Endodermal cell (in vitro differentiated cells): ENCODE measurements at regions not wholly inside any gene's neighbourhood (a gene's known extent, or its start where the extent isn't known, plus 50 kb on each side); places are given as distances from the start of the nearest gene placed in this dataset.

Source experiments
- DNase-seq: peaks from one replicate; pipeline ENCODE4 v3.0.0-alpha.2; 2017
- H3K27ac ChIP-seq: 2 replicates; pipeline ENCODE4 v1.5.1; 2013; ENCODE audit warnings: mild to moderate bottlenecking, low read depth, low read length, moderate library complexity
- H3K27me3 ChIP-seq: 2 replicates; pipeline ENCODE4 v1.6.1; 2013; ENCODE audit warnings: mild to moderate bottlenecking, low read length, moderate library complexity; ENCODE audit not compliant: insufficient read depth, control insufficient read depth, poor library complexity, severe bottlenecking
- H3K36me3 ChIP-seq: 2 replicates; pipeline ENCODE4 v1.7.0; 2013; ENCODE audit warnings: mild to moderate bottlenecking, low read length, moderate library complexity; ENCODE audit not compliant: control insufficient read depth, insufficient read depth
- H3K4me1 ChIP-seq: one replicate; pipeline ENCODE4 v1.7.0; 2013; ENCODE audit warnings: low read length; ENCODE audit not compliant: control insufficient read depth, insufficient read depth
- H3K4me3 ChIP-seq: 2 replicates; pipeline ENCODE4 v1.5.1; 2013; ENCODE audit warnings: mild to moderate bottlenecking, low read length, moderate library complexity
- H3K9ac ChIP-seq: 2 replicates; pipeline ENCODE4 v1.6.1; 2013; ENCODE audit warnings: mild to moderate bottlenecking, low read length, moderate library complexity; ENCODE audit not compliant: poor library complexity, severe bottlenecking; ENCODE audit errors: extremely low read depth
- H3K9me3 ChIP-seq: 2 replicates; pipeline ENCODE4 v1.6.1; 2013; ENCODE audit warnings: mild to moderate bottlenecking, low read length, moderate library complexity; ENCODE audit not compliant: control insufficient read depth
- H3K27ac Mint-ChIP-seq: 2 replicates; pipeline ENCODE4 v1.8.0; 2020; ENCODE audit warnings: mixed read lengths
- H3K27me3 Mint-ChIP-seq: 2 replicates; pipeline ENCODE4 v1.8.0; 2021; ENCODE audit warnings: mild to moderate bottlenecking, mixed read lengths; ENCODE audit not compliant: insufficient read depth
- H3K36me3 Mint-ChIP-seq: 2 replicates; pipeline ENCODE4 v1.8.0; 2020; ENCODE audit warnings: low read depth, mixed read lengths
- H3K4me1 Mint-ChIP-seq: 2 replicates; pipeline ENCODE4 v1.8.0; 2020; ENCODE audit warnings: mixed read lengths
- H3K4me3 Mint-ChIP-seq: 2 replicates; pipeline ENCODE4 v1.8.0; 2020; ENCODE audit warnings: mild to moderate bottlenecking, moderate library complexity, mixed read lengths
- H3K9me3 Mint-ChIP-seq: 2 replicates; pipeline ENCODE4 v1.8.0; 2020; ENCODE audit warnings: mild to moderate bottlenecking, mixed read lengths
- WGBS, 2 experiments: methylation state at CpG; one replicate each; pipeline versions ENCODE4 v1.1.5 to v1.1.7; 2013; ENCODE audit warnings: missing lambda C conversion rate in 2 of 2, mixed read lengths in 1 of 2; ENCODE audit not compliant: insufficient coverage in 1 of 2, insufficient read length in 1 of 2; 5-methylcytosine and 5-hydroxymethylcytosine counted together
- TF ChIP-seq, protein P1 (sequence below): fragments of 200-600 bp; sonication (generic); conservative IDR thresholded peaks from 2 replicates; pipeline ENCODE4 v1.5.0; 2021; ENCODE audit warnings: antibody characterized with exemption, mild to moderate bottlenecking

DNA sequence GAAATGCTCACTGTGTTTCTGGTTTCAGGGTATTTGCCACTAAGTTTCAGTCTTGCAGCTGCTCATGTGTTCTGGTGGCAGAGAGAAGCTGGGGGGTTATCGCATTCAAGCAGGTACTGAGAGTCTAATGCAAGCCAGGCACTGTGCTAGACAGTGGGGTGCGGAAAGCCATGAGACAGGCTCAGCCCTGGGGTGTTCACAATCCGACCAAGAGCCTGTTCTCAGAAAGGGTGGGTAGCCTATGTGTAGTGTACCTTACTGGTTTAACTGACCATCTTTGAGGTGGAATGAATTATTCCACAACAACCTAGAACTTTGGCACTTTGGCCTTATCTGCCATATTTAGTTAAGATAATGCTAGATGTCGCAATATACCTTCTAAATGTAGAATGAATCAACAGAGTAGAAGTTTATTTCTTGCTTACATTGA, 55.3 kb upstream of the ROR1 start:
- H3K27ac Mint-ChIP-seq, result peak overlapping the region; percentile 69
- TF ChIP-seq, protein P1, sequence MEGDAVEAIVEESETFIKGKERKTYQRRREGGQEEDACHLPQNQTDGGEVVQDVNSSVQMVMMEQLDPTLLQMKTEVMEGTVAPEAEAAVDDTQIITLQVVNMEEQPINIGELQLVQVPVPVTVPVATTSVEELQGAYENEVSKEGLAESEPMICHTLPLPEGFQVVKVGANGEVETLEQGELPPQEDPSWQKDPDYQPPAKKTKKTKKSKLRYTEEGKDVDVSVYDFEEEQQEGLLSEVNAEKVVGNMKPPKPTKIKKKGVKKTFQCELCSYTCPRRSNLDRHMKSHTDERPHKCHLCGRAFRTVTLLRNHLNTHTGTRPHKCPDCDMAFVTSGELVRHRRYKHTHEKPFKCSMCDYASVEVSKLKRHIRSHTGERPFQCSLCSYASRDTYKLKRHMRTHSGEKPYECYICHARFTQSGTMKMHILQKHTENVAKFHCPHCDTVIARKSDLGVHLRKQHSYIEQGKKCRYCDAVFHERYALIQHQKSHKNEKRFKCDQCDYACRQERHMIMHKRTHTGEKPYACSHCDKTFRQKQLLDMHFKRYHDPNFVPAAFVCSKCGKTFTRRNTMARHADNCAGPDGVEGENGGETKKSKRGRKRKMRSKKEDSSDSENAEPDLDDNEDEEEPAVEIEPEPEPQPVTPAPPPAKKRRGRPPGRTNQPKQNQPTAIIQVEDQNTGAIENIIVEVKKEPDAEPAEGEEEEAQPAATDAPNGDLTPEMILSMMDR, result no peak
- no peaks in the 10 kb centered on the region for H3K9me3 ChIP-seq
- H3K36me3 ChIP-seq, result no peaks in the 10 kb centered on the region
- H3K27me3 Mint-ChIP-seq, result peaks cover 7% of the 10 kb centered on the region
- no peak overlapping the region for H3K4me3 Mint-ChIP-seq
- H3K27me3 ChIP-seq, result no peaks in the 10 kb centered on the region
- no peak for DNase-seq
- peaks cover 30% of the 10 kb centered on the region for H3K4me1 Mint-ChIP-seq
- no peak overlapping the region for H3K27ac ChIP-seq
- H3K4me1 ChIP-seq, result peaks cover 27% of the 10 kb centered on the region
- H3K9ac ChIP-seq, result no peak overlapping the region
- 80 to 95% methylated on average over 1 to 4 of the region's 4 CpGs for WGBS, 2 experiments
- no peaks in the 10 kb centered on the region for H3K36me3 Mint-ChIP-seq
- H3K9me3 Mint-ChIP-seq, result no peaks in the 10 kb centered on the region
- no peak overlapping the region for H3K4me3 ChIP-seq

DNA sequence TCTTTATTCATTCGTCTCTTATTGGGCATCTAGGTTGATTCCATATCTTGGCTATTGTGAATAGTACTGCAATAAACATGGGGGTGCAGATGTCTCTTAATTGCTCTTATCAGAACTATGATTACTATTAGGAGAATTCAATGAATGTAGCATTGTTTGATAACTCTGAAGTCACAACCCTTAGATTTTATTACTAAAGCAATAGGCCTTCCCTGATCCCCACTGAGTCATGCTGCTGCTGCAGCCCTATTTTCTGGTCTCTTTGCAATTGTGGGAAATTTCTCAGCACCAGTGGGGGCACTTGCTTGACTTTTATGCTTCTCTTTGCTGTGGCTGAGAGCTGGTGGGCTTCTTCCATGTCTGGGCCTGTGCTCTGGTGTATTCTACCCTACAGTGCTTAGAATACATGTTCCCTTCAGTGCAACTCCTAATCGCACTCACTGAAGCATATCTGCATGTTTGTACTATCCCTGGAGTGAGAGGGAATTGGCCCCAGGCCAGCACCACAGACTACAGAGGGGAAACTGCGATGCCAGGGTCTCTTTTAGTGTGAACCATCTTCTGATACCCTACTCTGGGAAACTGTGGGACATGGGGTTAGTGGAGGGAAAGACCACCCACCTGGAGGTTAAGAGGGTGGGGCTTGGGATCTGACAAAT, 52.2 kb upstream of the ROR1 start:
- Mint-ChIP-seq H3K27ac (no peak overlapping the region), H3K36me3 (no peaks in the 10 kb centered on the region), H3K9me3 (no peaks in the 10 kb centered on the region), H3K4me3 (no peak overlapping the region), H3K27me3 (peaks cover 3% of the 10 kb centered on the region), H3K4me1 (peaks cover 39% of the 10 kb centered on the region)
- no peak overlapping the region for H3K4me3 ChIP-seq
- H3K9ac ChIP-seq, result no peak overlapping the region
- H3K27ac ChIP-seq, result no peak overlapping the region
- H3K36me3 ChIP-seq, result no peaks in the 10 kb centered on the region
- H3K9me3 ChIP-seq, result peaks cover 2% of the 10 kb centered on the region
- DNase-seq, result no peak
- peaks cover 37% of the 10 kb centered on the region for H3K4me1 ChIP-seq
- WGBS, 2 experiments, result 90% methylated on average over 2 of the region's 3 CpGs; no CpG with 5 or more reads in 1 of the 2 experiments
- H3K27me3 ChIP-seq, result no peaks in the 10 kb centered on the region
- TF ChIP-seq, protein P1, result no peak

DNA sequence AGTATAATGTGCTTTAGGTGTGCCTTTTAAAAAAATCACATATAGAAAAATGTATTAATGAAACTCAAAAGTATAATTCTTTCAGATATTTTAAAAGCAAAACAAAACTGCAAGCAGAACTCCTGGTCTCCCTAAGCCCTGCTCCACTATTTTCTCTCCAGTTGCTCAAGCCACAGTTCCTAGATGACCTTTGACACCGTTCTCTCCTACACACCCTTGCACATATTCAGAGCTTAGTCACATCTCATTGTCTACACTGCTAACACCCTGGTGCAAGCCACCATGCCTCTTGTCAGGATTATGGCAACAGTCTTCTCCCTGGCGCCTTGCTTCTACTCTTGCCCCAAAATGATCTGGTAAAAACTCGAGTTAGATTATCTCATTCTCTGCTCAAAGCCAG, 50.2 kb upstream of the ROR1 start:
- H3K27ac Mint-ChIP-seq, result no peak overlapping the region
- H3K9me3 Mint-ChIP-seq, result peaks cover 8% of the 10 kb centered on the region
- no peaks in the 10 kb centered on the region for H3K27me3 Mint-ChIP-seq
- no peak for DNase-seq
- H3K4me3 ChIP-seq, result no peak overlapping the region
- no peak overlapping the region for H3K27ac ChIP-seq
- no peak overlapping the region for H3K9ac ChIP-seq
- peaks cover 29% of the 10 kb centered on the region for H3K4me1 ChIP-seq
- peaks cover 17% of the 10 kb centered on the region for H3K9me3 ChIP-seq
- no peaks in the 10 kb centered on the region for H3K27me3 ChIP-seq
- TF ChIP-seq, protein P1, result no peak
- 63 to 73% methylated on average over 3 of the region's 3 CpGs for WGBS, 2 experiments
- peaks cover 28% of the 10 kb centered on the region for H3K4me1 Mint-ChIP-seq
- no peaks in the 10 kb centered on the region for H3K36me3 Mint-ChIP-seq
- no peaks in the 10 kb centered on the region for H3K36me3 ChIP-seq
- no peak overlapping the region for H3K4me3 Mint-ChIP-seq
